Hepatic stellate cell (primary cell): ENCODE measurements at regions not wholly inside any gene's neighbourhood (a gene's known extent, or its start where the extent isn't known, plus 50 kb on each side); places are given as distances from the start of the nearest gene placed in this dataset.
"Not testable (repeated sequence)": the region's sequence is repeated elsewhere in the genome, so short reads cannot be mapped to it uniquely, and the experiment has no call there.

Source experiments
- DNase-seq: peaks from one replicate; pipeline ENCODE4 v3.0.0; 2011; ENCODE audit warnings: low spot score

DNA sequence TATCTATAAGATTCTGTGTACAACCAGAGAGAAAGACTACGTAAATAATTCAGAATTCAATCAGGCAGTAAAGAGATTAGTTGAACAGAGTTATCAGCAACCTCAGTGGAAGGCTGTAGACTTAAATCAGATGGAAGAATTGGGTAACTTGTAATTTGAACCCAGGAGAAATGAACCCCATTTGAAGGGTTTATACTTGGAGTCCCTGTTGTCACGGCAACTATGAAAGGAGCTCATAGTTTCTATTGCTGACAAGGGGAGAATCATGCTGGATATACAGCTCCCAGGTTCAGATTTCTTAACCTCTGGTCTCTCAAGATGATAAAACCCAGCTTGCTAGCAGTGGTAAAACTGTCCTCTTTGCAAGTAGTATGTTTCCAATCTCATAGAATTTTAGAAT is 54.4 kb upstream of the BMP4 start:
- DNase-seq, result no peak

DNA sequence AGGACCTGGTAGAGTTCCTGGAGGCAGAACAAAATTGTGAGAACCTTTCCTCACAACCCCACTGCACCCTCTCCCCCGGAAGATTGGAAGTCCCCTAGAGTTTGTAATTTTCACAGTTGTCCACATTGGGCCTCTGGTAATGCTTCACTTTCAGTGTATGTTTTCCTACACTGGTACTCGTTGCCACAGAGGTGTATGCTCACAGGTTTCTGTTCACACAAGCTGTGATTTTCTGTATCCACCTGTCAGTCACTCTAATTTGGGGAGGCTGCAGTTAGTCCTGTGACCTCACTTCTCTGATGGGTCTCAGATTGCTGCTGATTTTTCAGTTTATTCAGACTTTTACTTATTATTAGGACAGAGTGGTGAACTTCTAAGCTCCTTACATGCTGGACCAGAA is 66.4 kb upstream of the BMP4 start:
- DNase-seq, result no peak

DNA sequence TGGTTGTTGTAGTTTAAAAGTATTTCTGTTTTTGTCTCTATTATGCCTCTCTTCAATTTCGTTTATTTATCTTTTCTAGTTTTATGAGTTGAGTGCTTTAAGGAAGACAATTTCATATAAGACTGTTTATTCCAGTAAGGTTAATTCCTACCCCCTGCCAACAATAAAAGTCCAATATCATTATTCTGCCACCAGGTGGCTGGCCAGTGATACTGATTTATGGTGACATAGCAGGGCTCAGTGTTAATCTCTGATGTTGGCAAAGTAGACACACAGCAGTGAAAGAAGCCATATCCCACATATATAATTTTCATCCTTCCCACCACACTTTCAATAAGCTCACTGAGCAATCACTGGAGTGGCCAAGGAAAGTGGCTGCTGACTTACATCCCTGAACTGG is 69.0 kb upstream of the BMP4 start:
- peak; percentile 14 for DNase-seq

DNA sequence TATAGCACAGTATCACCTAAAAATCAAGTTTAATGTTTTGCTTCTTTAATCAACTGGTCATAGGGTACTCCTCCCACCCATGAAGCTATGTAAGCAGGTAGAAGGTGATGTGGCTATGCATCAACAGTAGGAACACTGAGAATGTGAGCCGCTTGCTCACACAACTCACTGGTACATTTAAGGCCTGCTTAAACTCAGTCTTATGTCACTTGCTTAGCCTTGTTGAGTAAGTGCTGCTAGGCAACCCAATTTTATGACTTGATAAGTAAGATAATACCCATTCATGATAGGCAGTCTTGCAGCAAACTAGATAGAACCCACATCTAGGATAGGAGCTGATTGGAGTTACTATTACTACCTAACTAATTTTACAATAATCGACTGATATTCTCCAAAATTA is 70.0 kb upstream of the BMP4 start:
- DNase-seq, result no peak

DNA sequence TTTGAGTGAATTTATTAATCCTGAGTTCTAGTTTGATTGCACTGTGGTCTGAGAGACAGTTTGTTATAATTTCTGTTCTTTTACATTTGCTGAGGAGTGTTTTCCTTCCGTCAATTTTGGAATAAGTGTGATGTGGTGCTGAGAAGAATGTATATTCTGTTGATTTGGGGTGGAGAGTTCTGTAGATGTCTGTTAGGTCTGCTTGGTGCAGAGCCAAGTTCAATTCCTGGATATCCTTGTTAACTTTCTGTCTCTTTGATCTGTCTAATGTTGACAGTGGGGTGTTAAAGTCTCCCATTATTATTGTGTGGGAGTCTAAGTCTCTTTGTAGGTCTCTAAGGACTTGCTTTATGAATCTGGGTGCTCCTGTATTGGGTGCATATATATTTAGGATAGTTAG is 74.4 kb upstream of the BMP4 start:
- DNase-seq, result not testable (repeated sequence)

DNA sequence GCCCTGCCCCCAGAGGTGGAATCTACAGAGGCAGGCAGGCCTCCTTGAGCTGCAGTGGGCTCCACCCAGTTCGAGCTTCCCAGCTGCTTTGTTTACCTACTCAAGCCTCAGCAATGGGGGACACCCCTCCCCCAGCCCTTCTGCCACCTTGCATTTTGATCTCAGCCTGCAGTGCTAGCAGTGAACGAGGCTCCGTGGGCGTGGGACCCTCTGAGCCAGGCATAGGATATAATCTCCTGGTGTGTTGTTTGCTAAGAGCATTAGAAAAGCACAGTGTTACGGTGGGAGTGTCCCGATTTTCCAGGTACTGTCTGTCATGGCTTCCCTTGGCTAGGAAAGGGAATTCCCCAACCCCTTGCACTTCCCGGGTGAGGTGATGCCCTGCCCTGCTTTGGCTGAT is 76.7 kb upstream of the BMP4 start:
- DNase-seq, result not testable (repeated sequence)

DNA sequence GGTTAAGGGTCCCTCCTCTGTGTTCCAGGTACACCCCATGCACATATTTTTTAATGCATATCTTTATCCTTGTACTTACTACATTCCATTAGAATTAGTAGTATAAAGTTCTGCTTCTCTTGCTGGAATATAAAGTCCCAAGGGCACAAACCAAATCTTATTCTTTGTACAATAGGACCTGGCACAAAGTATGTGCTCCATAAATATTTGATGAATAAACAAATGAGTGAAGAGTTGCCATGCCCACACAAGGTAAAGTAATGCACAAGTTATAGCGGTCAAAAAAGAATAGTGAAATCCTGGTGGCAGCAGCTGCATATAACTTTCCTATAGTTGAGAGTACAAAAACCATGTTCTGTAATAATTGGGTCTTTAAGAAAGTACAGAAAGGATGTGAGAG is 82.1 kb upstream of the BMP4 start:
- DNase-seq, result no peak

DNA sequence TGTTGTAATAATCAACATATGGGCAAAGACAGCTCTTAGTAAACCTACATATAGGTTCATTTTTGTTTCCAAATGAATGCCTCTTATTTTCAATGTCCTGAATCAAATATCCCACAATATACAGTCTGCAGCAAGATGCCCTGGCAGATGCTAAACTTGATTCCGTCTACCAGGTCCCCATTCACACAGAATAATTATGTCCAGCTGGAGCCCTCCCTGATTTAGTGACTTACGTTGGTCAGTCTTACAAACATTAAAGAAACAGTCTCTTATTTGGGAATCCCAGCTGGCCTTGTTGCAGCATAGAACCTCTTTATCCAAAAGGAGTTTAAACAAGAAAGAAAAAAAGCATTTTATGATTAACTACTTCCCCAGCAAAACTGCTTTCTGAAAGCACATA is 82.7 kb upstream of the BMP4 start:
- no peak for DNase-seq

DNA sequence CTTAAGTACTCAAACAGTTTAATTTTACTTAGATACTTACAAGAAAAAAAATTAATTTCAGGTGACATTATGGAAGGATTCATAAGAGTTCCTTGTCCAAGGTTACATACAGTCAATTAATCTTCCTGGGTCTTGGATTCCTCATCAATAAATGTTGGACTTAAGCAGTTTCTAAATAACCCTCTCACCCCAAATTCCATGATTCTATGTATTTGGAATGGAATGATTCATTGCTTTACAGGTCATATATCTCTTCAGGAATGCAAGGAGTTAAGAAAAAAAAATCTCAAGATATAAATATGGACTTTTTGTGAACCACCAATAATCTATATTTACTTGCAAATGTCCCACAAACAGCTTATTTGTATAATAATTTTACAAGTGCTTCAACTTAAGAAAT is 84.2 kb upstream of the BMP4 start:
- DNase-seq, result no peak

DNA sequence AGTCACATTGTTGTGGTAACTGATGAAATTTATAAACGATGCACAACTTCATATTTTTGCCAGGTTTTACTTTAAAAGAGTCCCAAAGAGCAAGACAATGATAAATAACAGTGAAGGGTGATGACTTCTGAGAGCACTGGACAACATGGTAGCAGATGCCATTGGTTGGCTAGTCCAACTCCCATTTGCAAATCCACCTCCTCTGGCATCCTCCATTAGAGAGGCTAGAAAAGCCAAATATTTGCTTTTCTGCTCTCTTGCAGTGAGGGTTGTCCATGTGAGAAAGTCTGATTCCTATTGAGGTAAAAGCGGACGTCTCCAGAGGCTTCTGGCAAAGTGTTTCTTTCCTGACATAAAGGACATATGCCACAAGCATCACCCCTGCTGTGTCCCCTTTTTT is 89.6 kb upstream of the BMP4 start:
- DNase-seq, result no peak

DNA sequence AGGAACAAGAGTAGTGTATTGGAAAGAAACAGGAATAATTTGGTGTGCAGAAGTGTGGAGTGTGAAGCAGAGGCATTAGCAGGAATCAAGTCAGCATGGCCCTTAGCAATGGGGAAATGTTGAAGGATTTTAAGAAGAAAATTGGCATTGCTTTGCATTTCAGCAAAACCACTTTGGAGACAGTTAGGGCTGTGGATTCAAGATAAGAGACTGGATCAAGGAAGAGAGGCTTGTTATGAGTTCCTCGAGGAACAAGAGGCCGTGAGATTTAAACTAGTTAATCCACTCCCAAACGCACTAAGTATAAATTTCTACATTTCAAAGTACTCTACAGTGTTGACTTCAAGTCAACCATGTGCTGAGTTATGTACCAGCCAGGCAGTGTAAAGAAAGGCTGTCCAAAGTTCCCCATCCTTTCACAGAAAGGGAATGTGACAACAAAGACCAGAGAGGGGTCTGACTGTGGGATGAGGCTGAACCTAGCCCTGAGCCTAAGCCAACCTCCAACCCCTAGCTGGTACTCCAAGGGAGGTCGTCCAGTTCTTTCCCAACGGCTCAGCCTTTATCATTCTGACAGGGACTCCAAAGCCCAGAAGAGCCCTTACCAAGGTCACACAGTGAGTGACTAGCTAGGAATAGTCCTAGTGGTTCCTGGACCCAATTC is 91.2 kb upstream of the BMP4 start:
- no peak for DNase-seq

DNA sequence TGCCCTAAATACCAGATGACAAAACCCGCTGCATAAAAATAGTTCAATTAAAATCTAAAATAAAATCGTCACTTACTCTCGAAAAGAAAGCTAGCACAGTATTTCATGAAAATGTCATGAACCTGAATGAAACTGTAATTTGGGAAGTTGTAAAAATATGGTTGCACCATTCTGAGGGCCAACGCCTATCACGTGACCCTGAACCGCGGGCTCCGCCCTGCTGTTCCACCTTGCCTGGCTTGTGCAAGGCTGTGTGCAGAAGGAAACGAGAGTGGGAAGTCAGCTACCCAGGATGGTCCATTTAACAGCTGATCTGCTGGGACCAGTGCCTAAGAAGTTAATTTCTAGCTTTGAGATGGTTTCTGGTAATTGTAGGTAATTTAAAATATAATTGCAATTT is 91.7 kb upstream of the BMP4 start:
- DNase-seq, result no peak

DNA sequence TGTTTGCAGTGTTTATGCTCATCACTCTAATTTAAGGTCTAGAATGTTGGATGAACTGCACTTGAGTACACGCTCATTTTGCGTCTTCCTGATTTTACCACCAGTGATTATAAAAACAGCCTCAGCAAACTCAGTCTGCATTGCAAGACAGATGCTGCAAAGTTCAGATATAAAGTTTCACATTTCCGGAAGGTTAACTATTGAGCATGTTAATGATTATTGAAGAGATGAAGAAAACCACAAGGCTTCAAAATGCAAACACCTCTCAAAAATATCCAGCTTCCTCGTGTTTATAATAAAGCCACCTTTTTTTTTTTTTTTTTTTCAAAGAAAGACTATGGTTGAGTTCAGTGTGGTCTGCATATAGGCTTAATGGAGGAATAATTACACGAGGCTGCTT is 92.1 kb upstream of the BMP4 start:
- no peak for DNase-seq

DNA sequence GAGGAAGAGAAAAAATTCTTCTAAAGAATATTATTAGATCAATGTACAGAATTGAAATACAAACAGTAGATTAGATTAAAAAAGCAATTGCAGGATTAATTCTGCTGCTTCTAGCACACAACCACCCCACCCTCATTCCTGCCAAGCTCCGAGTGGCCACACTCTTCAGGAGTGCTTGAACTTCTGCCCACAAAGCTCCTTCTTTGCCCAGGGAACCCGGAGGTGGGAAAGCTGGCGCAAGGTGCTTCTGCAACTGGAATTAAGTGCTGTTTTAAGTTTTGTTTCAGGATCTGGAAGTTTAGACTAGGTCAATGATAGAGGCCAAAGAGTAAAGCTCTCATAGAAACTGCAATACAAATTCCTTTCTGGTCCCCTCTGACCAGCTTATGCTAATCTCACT is 94.1 kb upstream of the BMP4 start:
- DNase-seq, result no peak

DNA sequence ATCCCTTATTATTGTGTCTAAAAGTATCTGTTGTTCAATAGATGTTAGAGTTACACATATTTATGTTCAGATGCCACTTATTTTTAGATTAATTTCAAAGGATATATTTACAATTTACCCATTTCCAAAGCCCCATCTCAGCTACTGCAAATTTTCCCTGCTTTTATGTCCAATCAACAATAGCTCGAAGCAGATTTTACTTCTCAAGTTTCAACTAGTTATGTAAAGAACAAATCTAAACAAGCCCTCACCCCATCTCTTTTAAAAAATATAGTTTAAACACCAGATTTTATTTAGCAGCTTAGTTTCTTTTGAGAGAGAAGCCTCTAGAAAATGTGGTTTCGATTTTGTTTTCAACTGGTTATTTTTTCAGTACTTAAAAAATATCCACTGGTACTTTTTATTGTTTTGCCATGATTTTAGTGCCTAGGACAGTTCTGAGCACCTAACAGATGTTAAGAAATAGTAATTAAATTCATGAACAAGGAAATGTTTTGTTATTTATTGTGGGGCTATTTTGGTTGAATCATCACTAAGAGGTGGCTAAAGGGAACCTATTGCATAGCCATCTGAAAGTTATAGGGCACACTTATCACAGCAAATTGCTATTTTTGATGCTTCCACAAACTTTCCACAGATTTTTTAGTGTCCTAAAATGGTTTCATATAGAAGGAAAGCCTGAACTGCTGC is 96.2 kb upstream of the BMP4 start:
- no peak for DNase-seq

DNA sequence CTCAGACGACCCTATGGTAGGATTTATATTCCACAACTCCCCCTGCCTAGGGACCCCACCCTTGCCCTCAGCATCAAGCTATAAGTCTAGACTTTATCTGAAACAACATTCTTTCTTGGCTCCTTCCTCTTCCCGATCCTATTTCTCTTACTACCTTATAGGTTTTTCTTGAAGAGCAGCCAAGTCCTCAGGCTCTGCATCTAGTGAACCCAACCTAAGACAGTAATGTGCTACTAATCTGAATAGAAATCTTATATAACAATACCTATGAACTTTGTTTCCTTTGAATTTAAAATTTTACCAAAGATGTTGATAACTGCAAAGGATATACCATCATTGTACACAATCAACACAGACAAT is 96.7 kb upstream of the BMP4 start:
- no peak for DNase-seq

DNA sequence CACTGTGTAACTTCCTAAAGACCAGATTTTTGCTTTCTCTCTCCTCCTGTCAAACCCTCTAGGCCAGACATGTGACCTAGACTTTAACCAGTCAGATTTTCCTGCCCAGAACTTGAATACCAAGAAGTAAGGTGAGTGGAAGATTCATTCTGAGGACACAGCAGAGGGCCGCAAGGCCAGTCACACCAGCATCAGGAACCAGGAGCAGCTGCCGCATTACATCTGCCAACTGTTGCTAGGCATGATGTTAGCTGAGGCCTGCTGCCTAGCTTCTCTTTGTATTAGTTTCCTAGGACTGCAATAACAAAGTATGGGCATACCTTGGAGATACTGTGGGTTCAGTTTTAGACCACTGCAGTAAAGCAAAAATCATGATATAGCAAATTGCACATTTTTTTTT is 101.9 kb upstream of the BMP4 start:
- no peak for DNase-seq

DNA sequence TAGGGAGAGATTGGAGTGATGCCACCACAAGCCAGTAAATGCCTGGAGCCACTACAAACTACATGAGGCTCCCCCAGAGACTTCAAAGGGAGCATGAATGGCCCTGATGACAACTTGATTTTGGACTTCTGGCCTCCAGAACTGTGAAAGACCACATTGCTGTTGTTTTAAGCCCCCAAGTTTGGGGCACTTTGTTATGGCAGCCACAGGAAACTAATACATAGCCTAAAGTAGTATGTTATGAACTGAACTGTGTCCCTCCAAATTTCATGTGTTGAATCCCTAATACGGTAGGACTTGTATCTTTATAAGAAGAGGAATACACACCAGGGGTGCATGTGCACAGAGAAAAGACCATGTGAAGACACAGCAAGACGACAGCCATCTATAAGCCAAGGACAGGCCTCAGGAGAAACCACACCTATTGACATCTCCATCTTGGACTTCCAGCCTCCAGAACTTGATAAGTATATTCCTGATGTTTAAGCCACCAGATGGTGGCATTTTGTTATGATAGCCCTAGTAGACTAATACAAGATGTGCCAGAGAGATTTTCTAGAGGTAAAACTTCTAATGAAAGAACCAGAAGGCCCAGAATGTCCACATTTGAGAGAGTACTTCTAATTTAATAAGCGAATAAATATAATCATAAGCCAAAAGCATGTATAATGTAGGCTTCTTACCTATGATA is 127.1 kb upstream of the BMP4 start:
- DNase-seq, result no peak

DNA sequence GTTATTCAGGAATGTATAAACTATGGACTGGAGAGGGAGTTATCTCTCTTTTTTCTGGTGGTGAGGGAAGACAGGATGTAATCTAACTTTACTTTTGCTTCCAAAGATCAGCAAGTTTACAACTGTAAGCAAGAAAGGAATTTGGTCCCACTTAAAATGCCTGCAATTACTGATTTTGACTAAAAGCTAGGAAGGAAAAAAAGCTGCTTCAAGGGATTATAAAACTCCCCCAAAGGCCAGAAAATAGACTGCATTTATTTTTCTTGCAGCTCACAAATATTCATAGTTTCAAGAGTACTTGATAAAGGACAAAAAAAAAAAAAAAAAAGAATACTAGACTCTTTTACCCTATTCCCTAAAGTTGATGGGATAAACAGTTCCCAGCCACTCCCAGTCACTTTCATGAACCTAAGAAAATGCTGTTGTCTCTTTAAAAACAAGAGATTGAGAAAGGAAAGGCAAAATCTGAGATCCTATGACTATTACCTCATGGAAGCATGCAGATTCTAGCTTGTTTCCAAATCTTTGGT is 128.7 kb upstream of the BMP4 start:
- DNase-seq, result no peak

DNA sequence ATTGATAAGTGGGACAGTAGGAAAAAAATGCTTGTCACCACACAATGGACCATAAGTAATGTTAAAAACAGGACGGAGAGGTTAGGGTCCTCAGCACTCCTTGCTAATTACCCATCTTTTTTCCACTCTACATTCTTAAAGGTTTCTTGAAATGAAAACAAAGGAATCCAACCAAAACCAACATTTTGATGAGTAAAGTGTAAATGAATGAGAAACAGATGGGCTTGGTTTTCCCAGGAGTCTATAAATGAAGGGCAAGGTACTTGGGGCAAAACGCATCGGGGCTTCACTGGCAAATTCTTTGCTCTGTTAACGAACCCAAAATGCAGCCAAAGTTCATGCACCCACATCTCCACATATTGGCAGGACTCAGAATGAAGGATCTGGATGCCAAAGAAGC is 129.2 kb upstream of the BMP4 start:
- DNase-seq, result no peak

DNA sequence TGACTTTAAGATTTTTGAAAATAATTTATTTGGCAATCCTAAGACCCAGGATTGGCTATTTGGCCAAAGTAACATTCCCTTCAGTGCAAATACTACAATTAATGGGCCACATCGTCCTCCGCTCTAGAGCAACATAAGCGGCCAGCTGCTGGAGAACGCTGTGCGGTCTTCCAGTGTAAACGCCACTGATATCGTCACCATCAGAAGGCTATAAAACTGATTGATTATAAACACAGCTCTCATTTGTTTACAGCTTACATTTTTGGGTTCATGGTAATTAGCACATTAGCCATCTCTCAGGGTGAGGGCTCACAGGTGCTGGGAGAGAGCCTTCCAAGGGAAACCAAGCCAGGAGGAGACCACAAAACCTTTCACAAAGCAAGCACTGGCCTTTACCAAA is 130.1 kb upstream of the BMP4 start:
- DNase-seq, result no peak

DNA sequence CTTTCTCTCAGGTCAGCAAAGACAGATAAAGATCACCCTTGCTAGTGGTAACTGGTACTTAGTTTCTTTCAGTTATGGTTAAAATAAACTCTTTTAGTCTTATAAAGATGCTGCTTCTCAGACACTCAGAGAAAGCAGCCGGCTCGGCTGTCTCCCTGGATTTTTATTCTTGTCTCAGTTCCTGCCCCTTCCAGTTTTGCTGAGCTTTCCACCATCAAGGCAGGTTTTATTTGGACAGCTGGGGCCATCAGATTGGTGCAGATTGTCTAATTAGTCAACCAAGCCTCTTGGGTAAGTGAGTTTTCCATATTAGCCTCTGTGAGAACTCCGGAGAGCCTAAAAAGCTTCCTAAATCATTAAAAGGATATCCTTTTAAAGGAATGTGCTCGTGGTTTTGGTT is 130.8 kb upstream of the BMP4 start:
- no peak for DNase-seq

DNA sequence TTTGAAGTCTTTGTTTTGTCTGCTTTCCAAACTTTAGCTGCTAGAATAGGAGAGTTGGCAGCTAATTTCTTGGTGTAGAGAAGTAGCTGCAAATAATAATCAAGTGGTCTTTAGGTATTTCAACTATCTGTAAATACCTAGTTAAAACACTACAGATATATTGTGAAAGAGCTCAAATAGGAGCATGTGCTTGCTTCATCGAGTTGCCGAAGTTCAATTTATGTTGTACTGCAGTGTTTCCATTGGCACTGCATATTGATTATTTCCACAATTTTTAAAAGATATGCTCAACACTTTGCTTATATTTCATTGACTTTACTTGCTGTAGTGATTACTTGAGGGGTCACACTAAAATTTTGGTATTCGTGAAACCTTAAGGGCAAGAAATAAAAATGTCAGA is 131.6 kb upstream of the BMP4 start:
- DNase-seq, result no peak

DNA sequence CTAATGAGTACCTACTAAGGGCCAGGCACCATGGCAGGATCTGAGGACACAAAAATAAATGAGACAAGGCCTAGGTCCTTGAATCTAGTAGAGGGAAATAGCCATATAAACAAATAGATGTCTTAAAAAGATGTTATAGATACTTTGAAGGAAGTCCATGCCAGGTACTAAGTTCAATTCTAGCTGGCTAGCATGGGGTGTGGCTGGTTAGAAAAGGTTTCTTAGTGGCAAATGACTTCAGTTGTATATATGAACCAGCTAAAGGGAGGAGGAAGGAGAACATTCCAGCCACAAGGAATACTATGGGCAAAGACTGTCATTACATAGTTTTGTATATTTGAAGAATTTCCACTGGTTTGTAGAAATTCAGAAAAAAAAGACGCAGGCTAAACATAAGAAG is 133.6 kb upstream of the BMP4 start:
- DNase-seq, result no peak
